Hepatocyte (in vitro differentiated cells): ENCODE measurements at regions not wholly inside any gene's neighbourhood (a gene's known extent, or its start where the extent isn't known, plus 50 kb on each side); places are given as distances from the start of the nearest gene placed in this dataset.

ENCODE experiments used
- DNase-seq: peaks from one replicate; pipeline ENCODE4 v3.0.0-alpha.2; 2016; ENCODE audit warnings: low spot score
- H2AFZ ChIP-seq: fragments of 200-600 bp; sonication (generic); 2 replicates; pipeline ENCODE4 v1.6.0; 2016; ENCODE audit warnings: antibody characterized with exemption, mild to moderate bottlenecking
- H3K27ac ChIP-seq: fragments of 200-600 bp; sonication (generic); 2 replicates; pipeline ENCODE4 v1.5.1; 2016; ENCODE audit warnings: mild to moderate bottlenecking
- H3K27me3 ChIP-seq: fragments of 200-600 bp; sonication (generic); 2 replicates; pipeline ENCODE4 v1.6.1; 2016
- H3K36me3 ChIP-seq: fragments of 200-600 bp; sonication (generic); replicated peaks from 2 replicates; pipeline ENCODE4 v1.5.1; 2016; ENCODE audit warnings: low read depth; ENCODE audit not compliant: insufficient read depth
- H3K4me1 ChIP-seq: fragments of 200-600 bp; sonication (generic); 2 replicates; pipeline ENCODE4 v1.5.1; 2016; ENCODE audit warnings: mild to moderate bottlenecking, moderate library complexity; ENCODE audit not compliant: insufficient read depth
- H3K4me2 ChIP-seq: fragments of 200-600 bp; sonication (generic); 2 replicates; pipeline ENCODE4 v1.6.0; 2016
- H3K4me3 ChIP-seq: fragments of 200-600 bp; sonication (generic); 2 replicates; pipeline ENCODE4 v1.5.1; 2016; ENCODE audit warnings: mild to moderate bottlenecking
- H3K79me2 ChIP-seq: fragments of 200-600 bp; sonication (generic); 2 replicates; pipeline ENCODE4 v1.6.0; 2017; ENCODE audit warnings: mild to moderate bottlenecking
- H3K9me2 ChIP-seq: fragments of 200-600 bp; sonication (generic); replicated peaks from 2 replicates; pipeline ENCODE4 v1.6.0; 2017; ENCODE audit warnings: mild to moderate bottlenecking; ENCODE audit not compliant: insufficient read depth
- H3K9me3 ChIP-seq: fragments of 200-600 bp; sonication (generic); 2 replicates; pipeline ENCODE4 v1.5.1; 2016; ENCODE audit warnings: low read depth, mild to moderate bottlenecking
- H4K20me1 ChIP-seq: fragments of 200-600 bp; sonication (generic); 2 replicates; pipeline ENCODE4 v1.6.0; 2016; ENCODE audit warnings: mild to moderate bottlenecking; ENCODE audit not compliant: insufficient read depth, poor library complexity, severe bottlenecking
- CTCF ChIP-seq: fragments of 200-600 bp; sonication (generic); IDR thresholded peaks from 2 replicates; pipeline ENCODE4 v1.5.1; 2016; ENCODE audit warnings: antibody characterized with exemption, mild to moderate bottlenecking; ENCODE audit not compliant: poor library complexity
- EZH2 ChIP-seq: fragments of 200-600 bp; sonication (generic); IDR thresholded peaks from 2 replicates; pipeline ENCODE4 v1.6.1; 2016; ENCODE audit warnings: antibody characterized with exemption, mild to moderate bottlenecking, borderline replicate concordance
- EZH2phosphoT487 ChIP-seq: fragments of 200-600 bp; sonication (generic); IDR thresholded peaks from one replicate; pipeline ENCODE4 v1.6.1; 2018; ENCODE audit warnings: antibody characterized with exemption, mild to moderate bottlenecking, low read depth, moderate library complexity; ENCODE audit not compliant: unreplicated experiment, severe bottlenecking
- WGBS: methylation state at CpG from one replicate; pipeline ENCODE4 v1.1.6; 2016; ENCODE audit warnings: low lambda C conversion rate; ENCODE audit errors: missing lambda C conversion rate; 5-methylcytosine and 5-hydroxymethylcytosine counted together

- no peak overlapping the region for H3K27ac ChIP-seq
- H3K27me3 ChIP-seq, result no peaks in the 10 kb centered on the region
- 96% methylated on average over 1 of the region's 1 CpG for WGBS
- no peaks in the 10 kb centered on the region for H3K79me2 ChIP-seq
- H3K36me3 ChIP-seq, result no peaks in the 10 kb centered on the region
- DNase-seq, result no peak
- H4K20me1 ChIP-seq, result no peaks in the 10 kb centered on the region
- no peak overlapping the region for H3K4me2 ChIP-seq
- H3K4me1 ChIP-seq, result no peaks in the 10 kb centered on the region
- H3K9me2 ChIP-seq, result no peaks in the 10 kb centered on the region
- no peak for TF ChIP-seq EZH2phosphoT487
- TF ChIP-seq EZH2, result no peak
- TF ChIP-seq CTCF, result no peak
- H2AFZ ChIP-seq, result no peak overlapping the region
- H3K4me3 ChIP-seq, result no peak overlapping the region
- H3K9me3 ChIP-seq, result no peaks in the 10 kb centered on the region
Observed at GRCh38 chr2:67258831-67259230, 138.3 kb upstream of the ETAA1 start.

- DNase-seq, result peak; percentile 33
- H3K4me2 ChIP-seq, result no peak overlapping the region
- H4K20me1 ChIP-seq, result no peaks in the 10 kb centered on the region
- no peaks in the 10 kb centered on the region for H3K27me3 ChIP-seq
- H3K9me3 ChIP-seq, result no peaks in the 10 kb centered on the region
- H3K9me2 ChIP-seq, result no peaks in the 10 kb centered on the region
- peak overlapping the region; percentile 46 for H3K27ac ChIP-seq
- WGBS, result 45% methylated on average over 5 of the region's 5 CpGs
- H2AFZ ChIP-seq, result no peak overlapping the region
- no peaks in the 10 kb centered on the region for H3K79me2 ChIP-seq
- H3K4me3 ChIP-seq, result no peak overlapping the region
- TF ChIP-seq CTCF, result no peak
- no peak for TF ChIP-seq EZH2phosphoT487
- no peak for TF ChIP-seq EZH2
- no peaks in the 10 kb centered on the region for H3K36me3 ChIP-seq
- H3K4me1 ChIP-seq, result no peaks in the 10 kb centered on the region
Observed at GRCh38 chr2:67259556-67260342, 137.4 kb upstream of the ETAA1 start.

GRCh38 chr2:67260343-67261277, 136.5 kb upstream of the ETAA1 start:
- no peak overlapping the region for H3K4me2 ChIP-seq
- no peaks in the 10 kb centered on the region for H3K4me1 ChIP-seq
- H3K9me2 ChIP-seq, result no peaks in the 10 kb centered on the region
- H3K27ac ChIP-seq, result peak overlapping the region; percentile 52
- peak; percentile 59 for DNase-seq
- H3K9me3 ChIP-seq, result no peaks in the 10 kb centered on the region
- no peaks in the 10 kb centered on the region for H3K79me2 ChIP-seq
- H4K20me1 ChIP-seq, result no peaks in the 10 kb centered on the region
- H3K27me3 ChIP-seq, result no peaks in the 10 kb centered on the region
- 77% methylated on average over 16 of the region's 16 CpGs for WGBS
- H2AFZ ChIP-seq, result no peak overlapping the region
- TF ChIP-seq CTCF, result no peak
- TF ChIP-seq EZH2, result no peak
- TF ChIP-seq EZH2phosphoT487, result no peak
- no peak overlapping the region for H3K4me3 ChIP-seq
- no peaks in the 10 kb centered on the region for H3K36me3 ChIP-seq
